Jurkat, Clone E6-1 (cell line): ENCODE measurements at regions not wholly inside any gene's neighbourhood (a gene's known extent, or its start where the extent isn't known, plus 50 kb on each side); places are given as distances from the start of the nearest gene placed in this dataset.
"Not testable (repeated sequence)": the region's sequence is repeated elsewhere in the genome, so short reads cannot be mapped to it uniquely, and the experiment has no call there.

Source experiments
- DNase-seq: peaks from one replicate; pipeline ENCODE4 v3.0.0-alpha.2; 2011; ENCODE audit warnings: low read depth, low spot score
- H3K4me3 ChIP-seq: 2 replicates; pipeline ENCODE4 v1.5.1; 2011; ENCODE audit warnings: mild to moderate bottlenecking, low read length, control low read depth, moderate library complexity

- no peak overlapping the region for H3K4me3 ChIP-seq
- no peak for DNase-seq
Measured at GRCh38 chr2:114345246-114345645, 97.2 kb upstream of the DPP10 start.

GRCh38 chr2:114346658-114347057, 95.8 kb upstream of the DPP10 start:
- no peak overlapping the region for H3K4me3 ChIP-seq
- no peak for DNase-seq

- H3K4me3 ChIP-seq, result no peak overlapping the region
Measured at GRCh38 chr2:114350186-114350725, 92.2 kb upstream of the DPP10 start.

GRCh38 chr2:114352988-114353387, 89.5 kb upstream of the DPP10 start:
- H3K4me3 ChIP-seq, result no peak overlapping the region
- DNase-seq, result no peak

More at GRCh38 chr2:114350186-114350725, 92.2 kb upstream of the DPP10 start:
- no peak for DNase-seq

GRCh38 chr2:114354199-114354598, 88.2 kb upstream of the DPP10 start:
- DNase-seq, result no peak
- H3K4me3 ChIP-seq, result no peak overlapping the region

- no peak for DNase-seq
- no peak overlapping the region for H3K4me3 ChIP-seq
Measured at GRCh38 chr2:114368705-114369104, 73.7 kb upstream of the DPP10 start.

GRCh38 chr2:114371721-114372120, 70.7 kb upstream of the DPP10 start:
- DNase-seq, H3K4me3 ChIP-seq: not testable (repeated sequence)

GRCh38 chr2:114373591-114373990, 68.8 kb upstream of the DPP10 start:
- no peak for DNase-seq
- no peak overlapping the region for H3K4me3 ChIP-seq

GRCh38 chr2:114384441-114384840, 58.0 kb upstream of the DPP10 start:
- DNase-seq, result no peak

GRCh38 chr2:114389021-114389420, 53.4 kb upstream of the DPP10 start:
- peak; percentile 93 for DNase-seq
- no peak overlapping the region for H3K4me3 ChIP-seq

More at GRCh38 chr2:114384441-114384840, 58.0 kb upstream of the DPP10 start:
- H3K4me3 ChIP-seq, result no peak overlapping the region
